Activated CD4-positive, alpha-beta T cell treated with anti-CD3 and anti-CD28 coated beads for 1 hour (primary cell): ENCODE measurements at regions not wholly inside any gene's neighbourhood (a gene's known extent, or its start where the extent isn't known, plus 50 kb on each side); places are given as distances from the start of the nearest gene placed in this dataset.

Experiments used
- DNase-seq: peaks from one replicate; pipeline ENCODE4 v3.0.0-alpha.2; 2020

DNA sequence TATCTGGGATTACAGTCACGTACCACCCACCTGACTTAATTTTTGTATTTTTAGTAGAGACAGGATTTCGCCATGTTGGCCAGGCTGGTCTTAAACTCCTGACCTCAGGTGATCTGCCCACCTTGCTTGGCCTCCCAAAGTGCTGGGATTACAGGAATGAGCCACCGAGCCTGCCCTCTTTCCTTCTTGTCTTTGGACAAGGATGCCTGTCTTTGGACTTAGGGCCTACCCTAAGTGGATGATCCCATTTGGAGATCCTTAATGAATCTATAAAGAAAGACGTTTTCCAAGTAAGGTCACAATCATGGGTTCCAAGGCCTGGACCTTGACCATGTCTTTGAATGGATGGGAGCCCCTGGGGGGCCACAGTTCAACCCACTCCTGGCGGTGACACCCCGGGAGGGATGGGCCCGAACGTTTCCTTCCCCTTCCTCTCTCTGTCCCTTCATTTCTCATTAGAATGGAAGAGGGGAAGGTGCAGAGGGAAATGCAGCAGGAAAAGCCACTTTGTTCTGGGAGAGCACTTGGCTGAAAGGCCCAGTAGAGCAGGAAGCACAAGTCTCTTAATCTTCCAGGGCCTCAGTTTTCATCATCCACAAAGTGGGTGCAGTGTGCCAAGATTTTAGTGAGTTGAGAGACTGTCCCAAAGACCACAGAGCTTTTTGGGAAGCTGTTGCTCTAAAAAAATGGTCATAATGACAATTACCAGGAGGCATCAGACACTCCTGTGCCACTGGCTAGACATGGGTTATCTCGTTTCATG is 353.3 kb downstream of the SEC14L1 start:
- no peak for DNase-seq

DNA sequence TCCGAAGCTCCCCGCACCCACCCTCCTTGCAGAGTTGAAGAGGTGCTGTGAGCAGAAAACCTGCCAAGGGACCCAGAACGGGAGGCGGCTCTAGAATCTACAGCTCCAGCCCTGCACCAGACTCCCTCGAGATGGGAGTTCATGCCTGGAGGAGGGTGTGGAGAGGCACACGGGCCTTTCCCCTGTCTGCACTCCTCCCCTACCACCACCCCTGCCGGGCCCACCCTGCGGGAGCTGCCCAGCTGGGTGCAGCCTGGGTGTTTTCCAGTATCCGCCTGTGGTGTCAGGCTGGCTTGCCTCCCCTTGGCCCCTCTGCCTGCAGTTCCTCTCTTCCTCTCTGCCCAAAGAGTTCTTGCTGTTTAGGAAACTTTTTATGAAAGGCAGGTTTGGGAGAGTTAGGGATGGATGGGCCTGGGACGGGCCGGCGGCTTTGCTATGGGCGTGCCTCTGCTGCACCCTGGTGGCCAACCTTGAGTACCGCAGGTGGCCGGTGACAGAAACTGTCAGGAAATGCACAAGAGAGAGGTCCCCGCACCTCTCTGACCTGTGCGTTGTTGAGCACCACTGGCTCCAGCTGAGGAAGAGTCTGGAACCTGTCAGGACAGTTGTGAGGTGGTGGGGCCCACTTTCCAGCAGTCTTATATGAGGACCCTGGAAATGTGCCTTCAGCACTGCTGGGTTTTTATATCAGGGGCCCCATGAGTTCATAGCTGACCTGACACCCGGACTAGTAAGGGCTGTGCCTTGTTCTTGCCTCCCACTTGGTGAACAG is 354.1 kb downstream of the SEC14L1 start:
- DNase-seq = peak; percentile 67

DNA sequence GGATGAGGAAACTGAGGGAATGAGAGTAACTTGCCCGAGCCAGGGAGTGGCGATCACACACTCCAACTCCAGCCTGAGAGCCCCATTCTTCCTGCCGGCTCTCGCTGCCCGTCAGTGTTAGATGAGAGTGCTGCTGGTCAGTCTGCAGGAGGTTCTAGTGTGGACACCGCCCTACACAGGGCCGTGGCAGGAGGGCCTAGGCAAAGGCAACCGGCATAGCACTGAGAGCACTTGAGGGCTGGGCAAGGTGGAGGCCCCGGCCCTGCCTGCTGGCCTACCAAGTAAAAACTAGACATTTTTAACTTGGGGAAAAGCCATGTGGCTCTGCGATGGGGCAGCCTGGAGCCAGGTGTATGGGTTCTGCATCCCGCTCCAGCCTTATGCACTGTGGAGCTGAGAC is 354.8 kb downstream of the SEC14L1 start:
- no peak for DNase-seq

DNA sequence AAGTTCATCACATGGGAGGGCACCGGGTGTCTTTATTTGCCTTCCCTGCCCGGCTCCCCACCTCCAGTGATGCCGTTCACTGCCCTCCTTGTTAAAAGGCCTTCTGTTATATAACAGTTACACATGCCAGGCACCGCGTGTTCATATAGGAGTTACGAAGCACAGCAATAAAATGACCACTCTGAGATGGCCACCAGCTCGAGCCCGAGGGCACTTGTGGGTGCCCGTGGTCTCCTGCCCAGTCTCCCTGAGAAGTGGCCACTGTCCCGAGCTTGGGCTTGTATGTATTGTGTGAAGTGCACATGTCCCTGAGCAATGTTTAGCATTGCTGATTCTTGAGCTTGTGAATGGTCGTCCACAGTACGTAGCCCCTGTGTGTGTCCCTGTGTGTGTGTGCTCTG is 355.6 kb downstream of the SEC14L1 start:
- DNase-seq = no peak

DNA sequence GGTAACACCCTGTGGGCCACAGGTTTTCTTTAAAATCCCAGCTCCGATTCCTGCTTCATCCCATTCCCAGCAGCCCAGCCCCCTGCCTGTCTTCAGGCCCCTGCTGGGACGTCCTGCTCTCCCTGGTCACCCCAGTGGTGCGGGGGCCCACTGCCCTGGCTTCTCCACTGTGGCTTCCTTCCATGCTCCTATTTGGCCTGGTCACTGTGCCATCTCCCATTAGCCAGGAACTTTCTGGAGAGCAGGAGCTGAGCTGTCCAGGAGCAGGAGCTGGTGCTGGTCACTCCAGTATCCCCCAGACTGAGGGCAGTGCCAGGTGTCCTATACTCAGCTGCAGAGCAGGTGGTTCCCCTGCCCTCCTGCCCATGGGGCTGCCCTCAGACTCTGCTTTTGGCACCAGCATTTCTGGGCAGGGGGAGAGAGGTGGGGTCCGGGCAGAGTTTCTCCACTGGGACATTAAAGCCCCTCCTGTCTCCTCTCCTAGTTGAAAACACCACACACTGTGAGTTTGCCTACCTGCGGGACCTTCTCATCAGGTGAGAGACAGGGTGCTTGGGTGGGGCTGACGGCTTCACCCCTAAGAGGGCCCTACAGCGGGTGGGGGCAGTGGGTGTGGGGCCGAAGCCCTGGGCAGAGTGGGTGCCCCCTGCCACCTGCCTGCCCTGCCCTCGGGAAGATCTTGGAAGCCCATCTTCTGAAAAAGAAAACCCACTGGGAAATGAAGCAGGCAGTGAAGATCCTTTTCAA is 356.2 kb downstream of the SEC14L1 start:
- DNase-seq = no peak

DNA sequence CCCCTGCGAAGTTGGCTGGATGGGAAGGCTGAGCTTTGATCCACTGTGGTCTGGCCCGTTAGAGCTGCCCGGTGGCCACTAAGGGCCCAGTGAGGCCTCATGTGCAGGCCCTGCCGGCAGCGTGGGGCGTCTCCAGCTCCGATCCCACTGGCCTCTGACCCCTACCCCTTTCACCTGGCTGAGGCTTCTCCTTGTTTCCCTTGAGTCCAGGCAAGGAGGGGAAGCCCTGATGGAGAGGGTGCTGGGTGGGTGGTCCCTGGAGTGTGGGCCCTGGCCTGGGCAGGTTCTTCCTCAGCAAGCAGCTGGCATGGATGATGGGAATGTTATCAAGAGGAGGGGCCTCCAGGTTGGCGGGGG is 356.8 kb downstream of the SEC14L1 start:
- no peak for DNase-seq

DNA sequence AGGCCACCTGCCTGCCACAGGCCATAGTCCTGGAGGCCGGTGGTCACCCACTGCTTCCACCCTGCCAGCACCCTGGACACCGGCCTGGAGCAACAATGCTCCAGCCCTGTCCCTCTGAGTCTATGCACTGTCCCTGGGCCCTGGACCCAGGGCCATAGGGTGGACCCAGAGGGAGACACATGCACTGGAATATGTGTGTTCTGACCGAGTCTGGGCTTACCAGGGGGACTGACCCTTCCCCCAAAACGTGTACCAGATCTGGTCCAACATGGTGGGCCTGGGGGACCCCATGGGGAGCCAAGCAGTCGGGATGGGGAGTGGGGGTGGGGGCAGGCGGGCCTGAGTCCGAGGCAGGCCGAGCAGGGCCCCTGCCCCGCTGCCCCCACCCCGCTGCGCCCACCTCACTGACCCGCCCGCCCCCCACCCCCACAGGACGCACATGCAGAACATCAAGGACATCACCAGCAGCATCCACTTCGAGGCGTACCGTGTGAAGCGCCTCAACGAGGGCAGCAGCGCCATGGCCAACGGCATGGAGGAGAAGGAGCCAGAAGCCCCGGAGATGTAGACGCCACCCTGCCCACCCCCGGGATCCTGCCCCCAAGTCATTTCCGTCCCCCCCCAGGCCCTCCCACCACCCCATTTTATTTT is 357.4 kb downstream of the SEC14L1 start:
- DNase-seq = no peak

DNA sequence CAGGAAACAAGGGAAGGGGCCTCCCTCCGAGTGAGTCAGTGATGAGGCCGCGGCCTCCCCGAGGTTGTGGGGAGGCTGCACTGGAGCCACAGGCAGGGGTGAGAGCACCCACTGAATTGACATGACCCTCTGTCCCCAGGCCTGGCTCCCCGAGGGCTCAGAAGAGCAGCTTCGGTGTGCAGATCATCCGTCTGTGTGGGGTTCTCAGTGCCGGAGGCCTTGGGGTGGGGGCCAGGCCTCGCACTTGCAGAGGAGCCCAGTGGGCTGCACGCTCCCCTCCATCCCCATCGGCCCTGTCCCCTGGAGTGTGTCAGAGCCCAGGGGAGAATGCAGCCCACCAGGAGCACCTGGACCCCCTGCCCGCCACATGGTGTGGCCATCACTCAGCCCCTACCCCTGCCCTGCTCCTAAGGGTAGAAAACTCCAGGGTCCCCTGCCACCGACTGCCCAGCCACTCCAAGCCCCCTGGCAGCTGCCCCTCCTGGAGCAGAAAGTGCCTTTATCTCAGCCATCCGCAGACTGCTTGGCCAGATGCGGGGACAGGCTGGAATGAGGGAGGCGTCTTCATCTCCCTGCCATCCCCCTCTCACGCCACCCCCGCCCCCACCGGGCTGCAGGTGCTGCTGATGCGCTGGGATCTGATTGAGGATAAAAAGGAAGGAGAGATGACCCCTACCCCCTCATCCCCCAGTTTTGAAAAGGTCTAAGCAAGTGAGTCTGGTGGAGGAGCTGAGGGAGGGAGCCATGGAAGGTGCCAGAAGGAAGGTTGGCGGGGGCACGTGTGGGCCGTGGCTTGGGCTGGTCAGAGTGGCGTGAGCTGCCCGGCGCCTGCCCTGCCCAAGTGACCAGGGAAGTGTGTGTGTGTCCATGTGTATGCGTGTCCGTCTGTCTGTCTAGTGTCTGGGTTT is 358.3 kb downstream of the SEC14L1 start:
- DNase-seq = no peak

DNA sequence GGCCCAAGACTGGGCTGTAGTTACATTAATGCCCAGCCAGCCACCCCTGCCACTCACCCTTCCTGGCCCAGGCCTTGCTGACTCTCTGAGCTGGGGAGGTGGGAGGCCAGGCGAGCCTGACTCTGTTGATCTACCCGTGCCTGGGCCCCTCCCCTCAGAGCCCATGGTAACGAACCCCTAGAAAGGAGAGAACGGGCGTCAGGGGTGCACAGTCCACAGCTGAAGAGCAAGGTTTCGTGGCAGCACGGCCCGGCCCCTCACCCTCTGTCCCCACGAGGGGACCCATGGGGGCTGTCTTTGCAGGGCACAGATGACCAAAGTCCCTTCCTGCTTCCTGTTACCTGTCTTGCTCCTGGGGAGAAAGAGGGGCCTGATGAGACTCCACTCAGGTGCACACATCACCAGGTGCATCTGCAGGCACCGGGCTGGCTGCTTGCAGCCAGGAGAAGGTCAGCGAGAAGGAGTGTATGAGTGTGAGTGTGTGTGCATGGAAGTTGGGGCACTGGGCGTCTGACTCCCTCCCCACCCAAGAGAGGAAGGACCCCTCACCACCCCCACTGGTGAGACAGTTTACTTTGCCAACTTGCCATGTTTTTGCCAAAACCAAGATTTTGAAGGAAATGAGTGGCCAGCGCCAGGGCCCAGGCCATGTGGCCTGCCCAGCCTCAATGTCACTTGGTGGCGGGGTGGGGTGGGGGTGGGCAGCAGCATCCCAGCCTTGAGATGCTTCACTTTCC is 359.1 kb downstream of the SEC14L1 start:
- no peak for DNase-seq

DNA sequence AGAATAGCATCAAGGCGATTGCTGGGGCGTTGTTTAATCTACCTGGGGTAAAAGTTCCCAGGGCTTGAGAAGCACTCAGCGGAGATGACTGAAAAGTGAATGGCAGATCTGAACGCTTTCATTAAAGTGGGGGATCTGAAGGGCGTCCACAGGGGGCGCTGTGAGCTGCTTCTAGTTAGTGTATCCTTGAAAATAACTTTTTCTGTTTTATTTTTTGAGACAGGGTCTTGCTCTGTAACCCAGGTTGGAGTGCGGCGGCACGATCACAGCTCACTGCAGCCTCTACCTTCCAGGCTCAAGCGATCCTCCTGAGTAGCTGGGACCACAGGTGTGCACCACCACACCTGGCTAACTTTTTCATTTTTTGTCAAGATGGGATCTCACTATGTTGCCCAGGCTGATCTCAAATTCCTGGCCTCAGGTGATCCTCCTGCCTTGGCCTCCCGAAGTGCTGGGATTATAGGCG is 360.4 kb downstream of the SEC14L1 start:
- no peak for DNase-seq

DNA sequence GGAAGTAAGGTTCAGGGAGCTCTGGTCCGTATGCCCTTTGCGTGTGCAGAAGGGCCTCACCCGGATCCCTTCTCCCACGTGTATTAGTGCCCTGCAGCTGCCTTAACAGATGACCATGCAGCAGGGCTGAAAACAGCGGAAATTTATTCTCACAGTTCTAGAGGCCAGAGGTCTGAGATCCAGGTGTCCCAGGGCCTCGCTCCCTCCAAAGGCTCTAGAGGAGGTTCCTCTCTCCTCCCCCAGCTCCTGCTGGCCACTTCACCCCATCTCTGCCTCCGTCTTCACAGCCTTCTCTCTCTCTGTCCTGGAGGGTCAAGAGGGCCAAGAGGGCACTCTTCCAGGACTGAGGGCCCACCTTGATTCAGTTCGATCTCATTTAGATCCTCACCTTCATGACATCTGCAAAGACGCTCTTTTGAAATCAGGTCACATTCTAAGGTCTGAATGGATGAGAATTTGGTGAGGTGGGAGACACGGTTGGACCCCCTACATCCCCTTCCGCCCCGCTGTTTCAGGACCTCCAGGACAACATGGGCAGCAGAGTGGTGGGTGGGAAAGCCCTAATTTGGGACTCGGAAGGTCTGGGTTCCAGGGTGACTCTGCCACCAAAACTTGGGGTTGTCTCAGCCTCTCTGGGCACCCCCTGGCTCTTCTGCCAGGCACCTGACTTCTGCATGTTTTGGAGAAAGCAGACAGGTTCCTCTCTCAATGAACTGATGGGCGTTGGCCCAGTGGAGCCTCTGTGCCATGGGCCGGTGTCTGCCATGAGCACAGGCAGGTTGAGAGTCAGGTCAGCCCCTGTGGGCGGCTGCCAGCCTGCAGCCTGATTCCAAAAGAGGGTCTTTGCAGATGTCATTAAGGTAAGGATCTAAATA is 361.2 kb downstream of the SEC14L1 start:
- DNase-seq = no peak

DNA sequence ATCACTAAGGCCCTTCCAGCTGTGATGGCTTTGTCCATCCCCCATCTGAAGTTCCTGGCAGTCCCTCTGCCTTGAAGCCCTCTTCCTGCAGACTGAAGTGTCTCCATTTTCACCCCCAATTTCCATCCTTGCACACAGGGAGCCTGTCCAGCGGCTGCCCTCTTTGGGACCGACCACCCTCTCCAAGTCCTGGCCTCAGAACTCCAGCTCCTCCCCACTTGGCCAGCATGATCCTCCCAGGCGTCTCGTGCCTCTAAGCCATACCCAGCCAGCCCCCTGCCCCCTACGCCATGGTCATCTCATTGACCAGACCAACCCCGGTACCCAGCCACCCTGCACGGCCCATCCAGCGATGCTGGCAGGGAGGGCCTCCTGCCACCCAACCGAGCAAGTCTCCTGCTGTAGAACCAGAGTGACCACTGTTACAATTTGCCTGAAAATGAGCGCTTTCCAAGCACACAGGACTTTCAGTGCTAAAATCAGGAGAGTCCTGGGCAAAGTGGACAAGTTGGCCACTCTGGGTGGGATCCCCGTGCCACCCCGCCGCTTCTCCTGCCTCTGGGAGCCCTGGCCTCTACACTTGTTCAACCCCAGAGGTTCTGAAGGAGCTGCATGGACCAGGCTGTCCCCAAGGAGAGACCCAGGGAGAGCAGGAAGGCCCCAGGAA is 362.0 kb downstream of the SEC14L1 start:
- DNase-seq = no peak

DNA sequence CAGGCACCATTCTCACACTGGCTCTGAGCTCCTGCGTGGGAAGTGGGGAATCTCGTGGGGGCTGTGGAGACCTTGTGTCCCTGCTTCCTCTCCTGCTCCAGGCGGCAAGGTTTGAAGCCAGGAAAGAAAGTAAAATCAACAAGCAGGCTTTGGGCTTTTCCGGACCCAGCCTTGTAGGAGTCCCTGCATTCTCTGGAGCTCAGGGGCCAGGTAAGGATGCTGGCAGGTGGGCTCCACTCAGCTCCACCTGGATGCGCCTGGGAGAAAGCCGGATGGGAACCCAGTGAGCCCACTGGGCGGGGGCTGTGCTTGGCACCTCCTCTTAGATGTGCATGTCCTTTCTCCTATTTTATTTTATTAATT is 362.5 kb downstream of the SEC14L1 start:
- no peak for DNase-seq

DNA sequence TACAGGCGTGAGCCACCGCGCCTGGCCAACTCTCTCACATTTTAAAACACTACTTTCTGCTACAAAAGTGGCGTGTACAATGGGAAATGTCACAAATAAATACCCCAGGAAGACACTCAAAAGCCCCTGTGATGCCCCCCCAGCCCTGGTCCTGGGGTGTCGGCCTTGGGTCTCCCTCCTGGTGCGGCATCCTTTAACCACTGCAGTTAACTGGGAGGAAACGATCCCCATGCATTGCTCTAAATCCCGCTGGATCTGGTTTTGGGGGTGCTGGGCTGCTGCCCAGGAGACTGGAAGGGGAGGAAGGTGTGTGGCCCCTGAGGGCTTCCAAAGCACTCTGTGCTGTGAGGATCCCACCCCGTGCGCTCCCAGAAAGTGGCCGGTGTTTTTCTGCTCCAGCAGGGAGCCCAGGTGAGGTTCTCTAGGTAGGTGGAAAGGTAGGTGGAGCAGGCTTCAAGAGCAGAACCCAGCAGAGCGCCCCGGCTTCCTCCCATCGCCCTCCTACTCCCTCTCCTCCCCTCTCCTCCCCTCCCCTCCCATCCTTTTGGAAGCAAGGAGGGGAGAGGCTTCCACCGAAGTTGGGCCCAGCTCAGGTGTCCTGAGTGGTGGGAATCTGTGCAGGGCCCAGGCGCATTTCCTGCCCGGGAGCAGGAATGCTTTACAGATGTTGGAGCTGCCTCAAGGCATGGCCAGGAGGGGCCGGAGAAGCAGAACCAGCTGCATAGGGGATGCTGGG is 363.3 kb downstream of the SEC14L1 start:
- no peak for DNase-seq

DNA sequence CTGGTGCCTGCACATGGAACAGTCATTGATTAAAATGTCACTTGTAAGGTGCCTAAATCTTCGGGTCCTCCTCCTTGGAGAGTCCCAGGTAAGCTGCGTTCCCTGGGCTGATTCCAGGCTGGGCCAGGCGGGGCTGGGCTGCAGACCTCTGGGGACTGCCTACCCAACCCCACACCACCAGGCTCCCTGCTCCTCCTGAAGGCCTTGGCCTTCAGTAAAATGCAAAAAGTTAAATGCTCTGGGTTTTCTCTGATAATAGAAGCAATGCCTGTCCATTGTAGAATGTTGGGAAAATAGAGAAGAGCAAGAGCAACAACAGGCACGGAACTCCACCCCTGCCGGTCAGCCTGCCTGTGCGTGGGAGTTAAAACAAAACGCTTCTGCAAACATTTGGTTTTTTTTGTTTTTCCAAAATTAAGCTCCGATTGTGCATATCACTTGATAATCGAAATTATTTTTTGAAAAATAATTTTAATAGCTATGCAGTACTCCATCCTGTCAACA is 363.9 kb downstream of the SEC14L1 start:
- DNase-seq = no peak

DNA sequence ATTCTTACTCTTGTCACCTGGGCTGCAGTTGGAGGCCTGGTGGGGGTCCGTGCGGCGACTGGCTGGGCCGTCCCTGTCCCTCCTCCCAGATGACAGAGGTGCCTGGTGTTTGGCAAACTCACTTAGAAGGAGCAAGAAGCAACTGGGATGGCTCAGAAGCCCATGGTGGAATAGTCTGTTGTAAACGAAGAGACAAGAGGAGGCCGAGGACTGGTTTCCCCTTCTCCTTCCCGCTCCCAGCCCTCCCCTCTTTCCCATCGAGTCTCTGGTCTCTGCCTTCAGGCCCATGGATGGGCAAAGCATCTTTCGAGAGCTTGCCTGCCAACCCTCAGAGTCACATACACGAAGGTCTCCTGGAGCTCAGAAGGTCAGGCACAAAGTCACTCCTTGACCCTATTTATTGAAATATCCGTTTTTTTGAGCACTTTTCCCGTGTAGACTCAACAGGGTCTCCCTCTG is 364.4 kb downstream of the SEC14L1 start:
- DNase-seq = no peak

DNA sequence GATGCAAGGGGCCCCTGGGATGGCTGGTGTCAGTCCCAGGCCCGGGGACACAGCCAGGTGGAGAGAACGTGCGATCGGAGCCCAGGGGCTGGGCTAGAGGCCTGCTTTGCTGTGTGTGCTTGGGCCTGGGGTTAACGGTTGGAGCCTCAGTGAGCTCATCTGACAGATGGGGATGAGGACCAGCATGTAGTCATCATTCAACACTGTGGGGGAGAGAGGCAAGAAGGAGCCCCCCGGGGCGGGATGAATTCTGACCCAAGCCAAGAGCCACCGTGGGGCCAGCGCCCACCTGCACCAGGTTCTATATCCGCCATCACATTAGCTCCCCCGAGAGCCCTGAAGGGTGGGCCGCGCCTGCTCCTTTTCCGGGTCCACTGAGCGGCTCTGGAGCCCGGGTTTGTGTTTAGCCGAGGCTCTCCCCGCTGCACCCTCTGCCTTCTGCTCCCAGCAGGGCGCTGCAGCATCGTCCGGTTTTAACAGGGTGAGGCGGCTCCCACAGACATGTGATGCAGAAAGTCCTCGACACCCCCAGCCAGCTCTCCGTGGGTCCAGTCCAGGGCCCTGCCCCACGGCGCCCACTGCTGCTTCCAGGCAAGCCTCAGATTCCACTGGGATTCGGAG is 365.7 kb downstream of the SEC14L1 start:
- DNase-seq = no peak
